ENCODE measurements at regions not wholly inside any gene's neighbourhood (a gene's known extent, or its start where the extent isn't known, plus 50 kb on each side); places are given as distances from the start of the nearest gene placed in this dataset.

GRCh38 chr16:55056585-55057401 is 126.1 kb downstream of the IRX5 start:
- TF ChIP-seq PKNOX1 (IDR thresholded peaks at IDR 0.05) (peak; percentile 83), SP1 (IDR thresholded peaks at IDR 0.05) (no peak), LEF1 (IDR thresholded peaks at IDR 0.05; ENCODE audit: borderline replicate concordance) (no peak), FOXM1 (IDR thresholded peaks at IDR 0.05; ENCODE audit: borderline replicate concordance) (no peak), CTBP1 (IDR thresholded peaks at IDR 0.05; ENCODE audit: borderline replicate concordance) (no peak), FOXK2 (IDR thresholded peaks at IDR 0.05) (no peak), TARDBP (IDR thresholded peaks at IDR 0.05) (no peak), HDGF (IDR thresholded peaks at IDR 0.05; ENCODE audit: borderline replicate concordance) (no peak), BHLHE40 (IDR thresholded peaks at IDR 0.05; ENCODE audit: borderline replicate concordance) (no peak), FOXA1 (IDR thresholded peaks at IDR 0.05) (no peak)

All from HEK293T (cell line).